Kidney epithelial cell (primary cell): ENCODE measurements at regions not wholly inside any gene's neighbourhood (a gene's known extent, or its start where the extent isn't known, plus 50 kb on each side); places are given as distances from the start of the nearest gene placed in this dataset.

ENCODE experiments used
- DNase-seq: peaks from one replicate; pipeline ENCODE4 v3.0.0-alpha.2; 2010; ENCODE audit warnings: low read depth
- H3K27me3 ChIP-seq: 2 replicates; pipeline ENCODE4 v1.6.0; 2011; ENCODE audit warnings: low read length; ENCODE audit not compliant: control insufficient read depth, insufficient read depth
- H3K36me3 ChIP-seq: 2 replicates; pipeline ENCODE4 v1.5.1; 2011; ENCODE audit warnings: low read length; ENCODE audit not compliant: control insufficient read depth, insufficient read depth
- H3K4me3 ChIP-seq: 2 replicates; pipeline ENCODE4 v1.5.1; 2011; ENCODE audit warnings: low read depth, mild to moderate bottlenecking, control low read depth, low read length
- CTCF ChIP-seq: IDR thresholded peaks from 2 replicates; pipeline ENCODE4 v1.5.1; 2011; ENCODE audit warnings: mild to moderate bottlenecking, moderate library complexity, low read length, control low read depth, inconsistent platforms; ENCODE audit not compliant: insufficient read depth, poor library complexity, severe bottlenecking

GRCh38 chr1:186730951-186731729 lies 50.9 kb upstream of the PTGS2 start:
- no peak overlapping the region for H3K4me3 ChIP-seq
- no peak for DNase-seq
- H3K27me3 ChIP-seq = no peaks in the 10 kb centered on the region
- TF ChIP-seq CTCF = no peak
- no peaks in the 10 kb centered on the region for H3K36me3 ChIP-seq
